ENCODE measurements at regions not wholly inside any gene's neighbourhood (a gene's known extent, or its start where the extent isn't known, plus 50 kb on each side); places are given as distances from the start of the nearest gene placed in this dataset.

- no peak for TF ChIP-seq E2F1 (CRISPR knock-in tag; IDR thresholded peaks at IDR 0.05)
- TF ChIP-seq CTCF (CRISPR knock-in tag; IDR thresholded peaks at IDR 0.05): no peak
- TF ChIP-seq POLR2A (IDR thresholded peaks at IDR 0.05; ENCODE audit: insufficient read depth in 1 of 2, low read depth in 2 of 2, low read length in 2 of 2): no peak
- TF ChIP-seq LCORL (IDR thresholded peaks at IDR 0.05): no peak
- TF ChIP-seq LCORL (CRISPR knock-in tag; IDR thresholded peaks at IDR 0.05): no peak
- no peak for TF ChIP-seq ZNF446 (CRISPR knock-in tag; IDR thresholded peaks at IDR 0.05)
- no peak for TF ChIP-seq ELK4 (CRISPR knock-in tag; IDR thresholded peaks at IDR 0.05; ENCODE audit: borderline replicate concordance)
- TF ChIP-seq PATZ1 (CRISPR knock-in tag; IDR thresholded peaks at IDR 0.05): no peak
- no peak for TF ChIP-seq RAD21 (CRISPR knock-in tag; IDR thresholded peaks at IDR 0.05)
- TF ChIP-seq NFE2 (CRISPR knock-in tag; IDR thresholded peaks at IDR 0.05): no peak
- no peak for TF ChIP-seq ZNF275 (CRISPR knock-in tag; IDR thresholded peaks at IDR 0.05; ENCODE audit: borderline replicate concordance)
Observed at GRCh38 chr2:220956429-220956828, 615.7 kb downstream of the EPHA4 start.
